Endothelial cell (in vitro differentiated cells): ENCODE measurements at regions not wholly inside any gene's neighbourhood (a gene's known extent, or its start where the extent isn't known, plus 50 kb on each side); places are given as distances from the start of the nearest gene placed in this dataset.

ENCODE experiments used
- DNase-seq: peaks from one replicate; pipeline ENCODE4 v3.0.0; 2021; ENCODE audit warnings: low spot score
- H3K27ac Mint-ChIP-seq: one replicate; pipeline ENCODE4 v1.8.0; 2021; ENCODE audit warnings: mixed read lengths, inconsistent platforms; ENCODE audit not compliant: unreplicated experiment
- H3K27me3 Mint-ChIP-seq: one replicate; pipeline ENCODE4 v1.8.0; 2021; ENCODE audit warnings: mild to moderate bottlenecking, moderate library complexity, mixed read lengths, inconsistent platforms; ENCODE audit not compliant: unreplicated experiment
- H3K36me3 Mint-ChIP-seq: one replicate; pipeline ENCODE4 v1.8.0; 2021; ENCODE audit warnings: mild to moderate bottlenecking, low read depth, mixed read lengths, inconsistent platforms; ENCODE audit not compliant: unreplicated experiment
- H3K4me1 Mint-ChIP-seq: one replicate; pipeline ENCODE4 v1.8.0; 2021; ENCODE audit warnings: mild to moderate bottlenecking, mixed read lengths, inconsistent platforms; ENCODE audit not compliant: unreplicated experiment
- H3K4me3 Mint-ChIP-seq: one replicate; pipeline ENCODE4 v1.8.0; 2021; ENCODE audit warnings: mild to moderate bottlenecking, mixed read lengths, inconsistent platforms; ENCODE audit not compliant: unreplicated experiment
- H3K9me3 Mint-ChIP-seq: one replicate; pipeline ENCODE4 v1.8.0; 2021; ENCODE audit warnings: mixed read lengths, inconsistent platforms; ENCODE audit not compliant: unreplicated experiment
- TF ChIP-seq, protein P1 (sequence below): fragments of 200-600 bp; sonication (generic); IDR thresholded peaks from one replicate; pipeline ENCODE4 v1.5.0; 2021; ENCODE audit warnings: antibody characterized with exemption; ENCODE audit not compliant: unreplicated experiment

DNA sequence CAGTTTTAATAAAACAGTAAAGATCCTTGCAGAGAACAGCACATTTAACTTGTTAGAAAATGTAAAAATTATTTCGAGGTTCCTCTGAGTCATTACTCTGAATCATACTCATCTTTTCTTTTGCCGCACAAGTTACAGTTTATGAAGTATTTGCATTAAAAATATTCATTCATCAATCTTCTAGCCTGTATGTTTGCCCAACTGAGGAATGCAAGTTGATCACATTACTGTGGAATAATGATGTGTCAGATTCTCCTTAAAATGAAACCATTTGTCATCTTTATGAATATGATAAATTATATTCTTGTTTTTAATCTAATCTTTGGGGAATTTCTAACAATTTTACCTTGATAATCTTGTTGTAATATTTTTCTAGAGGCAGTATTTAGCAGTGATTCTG, 340.4 kb upstream of the OPRM1 start:
- Mint-ChIP-seq H3K27ac (no peak overlapping the region), H3K4me1 (no peaks in the 10 kb centered on the region), H3K27me3 (no peaks in the 10 kb centered on the region), H3K36me3 (no peaks in the 10 kb centered on the region), H3K9me3 (no peaks in the 10 kb centered on the region), H3K4me3 (no peak overlapping the region)
- no peak for DNase-seq
- TF ChIP-seq, protein P1, sequence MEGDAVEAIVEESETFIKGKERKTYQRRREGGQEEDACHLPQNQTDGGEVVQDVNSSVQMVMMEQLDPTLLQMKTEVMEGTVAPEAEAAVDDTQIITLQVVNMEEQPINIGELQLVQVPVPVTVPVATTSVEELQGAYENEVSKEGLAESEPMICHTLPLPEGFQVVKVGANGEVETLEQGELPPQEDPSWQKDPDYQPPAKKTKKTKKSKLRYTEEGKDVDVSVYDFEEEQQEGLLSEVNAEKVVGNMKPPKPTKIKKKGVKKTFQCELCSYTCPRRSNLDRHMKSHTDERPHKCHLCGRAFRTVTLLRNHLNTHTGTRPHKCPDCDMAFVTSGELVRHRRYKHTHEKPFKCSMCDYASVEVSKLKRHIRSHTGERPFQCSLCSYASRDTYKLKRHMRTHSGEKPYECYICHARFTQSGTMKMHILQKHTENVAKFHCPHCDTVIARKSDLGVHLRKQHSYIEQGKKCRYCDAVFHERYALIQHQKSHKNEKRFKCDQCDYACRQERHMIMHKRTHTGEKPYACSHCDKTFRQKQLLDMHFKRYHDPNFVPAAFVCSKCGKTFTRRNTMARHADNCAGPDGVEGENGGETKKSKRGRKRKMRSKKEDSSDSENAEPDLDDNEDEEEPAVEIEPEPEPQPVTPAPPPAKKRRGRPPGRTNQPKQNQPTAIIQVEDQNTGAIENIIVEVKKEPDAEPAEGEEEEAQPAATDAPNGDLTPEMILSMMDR: no peak

DNA sequence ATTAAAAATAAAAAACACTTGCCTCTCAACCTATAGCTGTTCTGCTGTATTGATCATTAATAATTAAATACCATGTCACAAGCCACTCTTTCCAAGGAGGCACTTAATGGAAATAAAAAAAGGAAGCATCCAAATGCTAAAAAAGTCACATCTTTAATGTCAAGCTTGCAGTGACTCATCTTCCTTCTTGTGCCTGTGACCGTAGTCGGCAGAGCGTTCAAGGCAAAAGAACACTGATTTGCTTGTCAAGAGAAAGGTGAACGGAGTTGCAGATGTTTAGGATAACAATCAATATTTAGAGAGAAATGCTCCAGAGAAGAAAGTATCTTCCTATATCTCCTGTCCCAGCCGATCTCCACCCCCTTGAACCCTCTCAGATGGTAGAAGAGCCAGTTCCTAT, 341.0 kb upstream of the OPRM1 start:
- TF ChIP-seq, protein P1: no peak
- Mint-ChIP-seq H3K9me3 (no peaks in the 10 kb centered on the region), H3K27me3 (no peaks in the 10 kb centered on the region), H3K36me3 (no peaks in the 10 kb centered on the region), H3K4me1 (no peaks in the 10 kb centered on the region), H3K27ac (no peak overlapping the region), H3K4me3 (no peak overlapping the region)
- DNase-seq: no peak

DNA sequence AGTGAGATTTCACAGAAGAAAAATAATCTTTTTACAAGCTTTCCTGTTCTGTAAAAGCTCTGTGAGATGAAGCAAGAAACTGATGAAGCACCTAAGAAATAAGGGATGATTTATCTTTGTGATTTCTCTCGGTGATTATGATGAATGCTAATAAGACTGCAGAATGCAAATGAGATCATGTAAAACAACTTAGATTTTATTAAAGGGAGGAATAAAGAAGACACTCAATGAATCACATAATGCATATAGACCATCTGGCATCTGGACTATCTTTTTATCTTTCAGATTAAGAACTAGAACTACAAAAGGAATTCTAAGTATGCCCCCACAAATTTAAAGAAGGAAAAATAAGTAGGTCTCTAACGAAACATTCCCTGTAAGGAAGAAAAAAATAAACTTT, 361.5 kb upstream of the OPRM1 start:
- no peak overlapping the region for H3K27ac Mint-ChIP-seq
- H3K4me1 Mint-ChIP-seq: no peaks in the 10 kb centered on the region
- TF ChIP-seq, protein P1: no peak
- DNase-seq: no peak
- H3K9me3 Mint-ChIP-seq: no peaks in the 10 kb centered on the region
- no peaks in the 10 kb centered on the region for H3K36me3 Mint-ChIP-seq
- no peak overlapping the region for H3K4me3 Mint-ChIP-seq
- H3K27me3 Mint-ChIP-seq: no peaks in the 10 kb centered on the region

DNA sequence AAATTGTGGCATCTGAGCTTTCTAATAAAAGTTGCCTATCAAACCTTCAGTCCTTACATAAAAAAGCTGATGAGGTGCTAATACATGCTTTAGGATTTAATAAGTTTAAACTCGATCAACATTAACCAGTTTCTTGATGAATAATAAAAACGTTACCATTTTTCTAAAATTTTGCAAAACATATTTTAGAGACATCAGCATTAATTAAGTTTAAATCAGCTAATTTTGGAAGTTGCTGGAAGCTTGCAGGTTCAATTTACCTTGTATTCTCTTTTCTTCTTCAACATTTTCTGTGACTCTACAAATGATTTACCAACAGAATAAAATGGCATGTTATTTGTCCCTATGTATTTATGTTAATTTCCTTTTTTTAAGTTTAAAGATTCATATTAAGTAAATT, 365.3 kb upstream of the OPRM1 start:
- Mint-ChIP-seq H3K27me3 (no peaks in the 10 kb centered on the region), H3K36me3 (no peaks in the 10 kb centered on the region), H3K27ac (no peak overlapping the region), H3K4me1 (no peaks in the 10 kb centered on the region), H3K9me3 (no peaks in the 10 kb centered on the region), H3K4me3 (no peak overlapping the region)
- TF ChIP-seq, protein P1: no peak
- DNase-seq: no peak

DNA sequence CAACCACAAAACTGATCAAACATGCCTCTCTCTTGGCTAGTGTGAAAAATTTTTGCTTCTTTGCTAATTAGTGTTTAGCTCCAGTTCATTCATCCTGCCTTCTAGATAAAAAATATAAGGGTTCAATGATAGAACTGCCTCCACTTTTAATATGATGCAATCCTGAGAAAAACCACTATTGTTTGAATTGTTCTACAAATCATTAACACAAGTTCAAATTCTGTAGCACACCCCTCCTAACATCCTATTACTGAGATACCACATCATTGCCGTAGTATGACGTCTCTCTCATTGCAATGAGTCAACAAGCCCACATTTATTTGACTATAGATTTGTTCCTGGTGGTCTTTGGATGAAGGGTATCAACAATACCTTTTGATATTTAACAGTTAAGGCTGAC, 365.8 kb upstream of the OPRM1 start:
- no peak for DNase-seq
- Mint-ChIP-seq H3K4me3 (no peak overlapping the region), H3K4me1 (no peaks in the 10 kb centered on the region), H3K36me3 (no peaks in the 10 kb centered on the region), H3K9me3 (no peaks in the 10 kb centered on the region), H3K27ac (no peak overlapping the region), H3K27me3 (no peaks in the 10 kb centered on the region)
- TF ChIP-seq, protein P1: no peak
